HG03039 (cell line): ENCODE measurements at regions not wholly inside any gene's neighbourhood (a gene's known extent, or its start where the extent isn't known, plus 50 kb on each side); places are given as distances from the start of the nearest gene placed in this dataset.
"Not testable (repeated sequence)": the region's sequence is repeated elsewhere in the genome, so short reads cannot be mapped to it uniquely, and the experiment has no call there.

Experiments used
- ATAC-seq: cut with Tn5 transposase; IDR thresholded peaks from one replicate; pipeline ENCODE4 v1.9.1; 2021; ENCODE audit warnings: mild to moderate bottlenecking, moderate library complexity; ENCODE audit not compliant: unreplicated experiment

DNA sequence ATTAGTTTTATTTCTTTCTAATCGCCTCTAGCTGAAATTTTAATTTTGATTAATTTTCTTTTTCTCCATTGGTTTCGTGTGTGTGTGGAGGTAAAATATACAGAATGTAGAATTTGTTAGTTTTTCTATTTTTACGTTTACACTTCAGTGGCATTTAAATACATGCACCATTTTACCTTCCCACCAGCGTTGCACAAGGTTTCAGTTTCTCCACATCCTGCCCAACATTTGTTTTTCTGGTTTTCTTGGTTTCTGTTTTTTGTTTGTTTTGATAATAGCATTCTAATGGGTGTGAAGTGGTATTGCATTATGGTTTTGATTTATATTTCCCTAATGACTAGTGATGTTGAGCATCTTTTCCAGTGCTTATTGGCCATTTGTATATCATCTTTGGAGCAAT is 871.4 kb upstream of the DEFB115 start:
- ATAC-seq, result not testable (repeated sequence)

DNA sequence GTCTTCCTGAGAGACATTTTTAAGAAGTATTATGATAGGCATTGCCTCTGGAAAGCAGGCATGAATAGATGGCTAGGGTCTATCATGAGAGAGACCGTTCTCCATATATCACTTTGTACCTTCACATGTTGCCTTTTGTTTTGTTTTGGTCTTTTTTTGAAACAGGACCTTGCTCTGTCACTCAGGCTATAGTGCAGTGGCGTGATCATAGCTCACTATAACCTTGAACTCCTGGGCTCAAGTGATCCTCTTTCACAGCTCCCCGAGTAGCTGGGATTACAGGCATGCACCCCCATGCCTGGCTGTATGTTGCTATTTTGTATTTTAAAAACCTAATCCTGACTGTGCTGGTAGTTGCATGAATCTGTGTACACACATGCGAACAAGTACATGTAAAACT is 869.6 kb upstream of the DEFB115 start:
- not testable (repeated sequence) for ATAC-seq

GRCh38 chr20:30393523-30393922 is 863.9 kb upstream of the DEFB115 start:
- ATAC-seq, result not testable (repeated sequence)

DNA sequence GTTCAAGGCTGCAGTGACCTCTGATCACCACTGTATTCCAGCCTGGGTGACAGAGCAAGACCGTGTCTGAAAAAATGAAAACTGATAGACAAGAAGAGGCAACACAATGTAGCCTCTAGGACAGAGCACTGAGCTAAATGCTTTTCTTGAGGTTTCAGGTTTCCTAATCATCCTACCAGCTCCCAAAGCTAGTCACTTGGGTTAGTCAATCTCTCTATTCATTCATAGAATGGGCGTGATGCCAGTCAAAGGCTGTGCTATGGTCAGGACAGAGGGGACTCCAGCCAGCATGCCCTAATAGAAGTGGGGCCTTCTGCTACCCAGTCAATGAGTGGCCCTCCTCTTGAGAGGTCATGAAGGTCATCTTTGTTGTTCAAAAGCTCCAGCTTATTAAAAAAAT is 860.4 kb upstream of the DEFB115 start:
- not testable (repeated sequence) for ATAC-seq

DNA sequence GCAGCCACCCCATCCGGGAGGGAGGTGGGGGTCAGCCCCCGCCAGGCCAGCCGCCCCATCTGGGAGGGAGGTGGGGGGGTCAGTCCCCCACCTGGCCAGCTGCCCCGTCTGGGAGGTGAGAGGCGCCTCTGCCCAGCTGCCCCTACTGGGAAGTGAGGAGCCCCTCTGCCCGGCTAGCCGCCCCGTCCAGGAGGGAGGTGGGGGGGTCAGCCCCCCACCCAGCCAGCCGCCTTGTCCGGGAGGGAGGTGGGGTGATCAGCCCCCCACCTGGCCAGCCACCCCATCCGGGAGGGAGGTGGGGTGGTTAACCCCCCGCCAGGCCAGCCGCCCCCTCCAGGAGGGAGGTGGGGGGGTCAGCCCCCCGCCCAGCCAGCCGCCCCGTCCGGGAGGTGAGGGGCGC is 852.4 kb upstream of the DEFB115 start:
- ATAC-seq, result not testable (repeated sequence)

DNA sequence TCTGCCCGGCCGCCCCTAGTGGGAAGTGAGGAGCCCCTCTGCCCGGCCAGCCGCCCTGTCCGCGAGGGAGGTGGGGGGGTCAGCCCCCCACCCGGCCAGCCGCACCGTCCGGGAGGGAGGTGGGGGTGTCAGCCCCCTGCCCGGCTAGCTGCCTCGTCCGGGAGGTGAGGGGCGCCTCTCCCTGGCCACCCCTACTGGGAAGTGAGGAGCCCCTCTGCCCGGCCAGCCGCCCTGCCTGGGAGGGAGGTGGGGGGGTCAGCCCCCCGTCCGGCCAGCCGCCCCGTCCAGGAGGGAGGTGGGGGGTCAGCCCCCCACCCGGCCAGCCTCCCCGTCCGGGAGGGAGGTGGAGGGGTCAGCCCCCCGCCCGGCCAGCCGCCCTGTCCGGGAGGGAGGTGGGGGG is 851.9 kb upstream of the DEFB115 start:
- ATAC-seq, result not testable (repeated sequence)

GRCh38 chr20:30406370-30406769 is 851.1 kb upstream of the DEFB115 start:
- ATAC-seq, result not testable (repeated sequence)

DNA sequence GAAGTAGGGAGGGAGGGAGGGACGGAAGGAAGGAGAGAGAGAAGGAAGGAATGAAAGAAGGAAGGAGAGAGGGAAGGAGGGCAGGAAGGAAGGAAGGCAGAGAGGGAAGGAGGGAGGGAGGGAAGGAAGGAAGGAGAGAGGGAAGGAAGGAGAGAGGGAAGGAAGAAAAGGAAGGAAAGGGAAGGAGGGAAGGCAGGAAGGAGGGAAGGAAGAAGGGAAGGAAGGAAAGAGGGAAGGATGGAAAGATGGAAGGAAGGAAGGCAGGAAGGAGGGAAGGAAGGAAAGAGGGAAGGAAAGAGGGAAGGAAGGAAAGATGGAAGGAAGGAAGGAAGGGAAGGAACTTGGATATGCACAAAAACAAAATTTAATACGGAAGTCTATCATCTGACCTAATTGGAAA is 844.5 kb upstream of the DEFB115 start:
- ATAC-seq, result no peak

GRCh38 chr20:30417387-30417786 is 840.1 kb upstream of the DEFB115 start:
- not testable (repeated sequence) for ATAC-seq

- ATAC-seq, result not testable (repeated sequence)
Observed at GRCh38 chr20:30418378-30418777, 839.1 kb upstream of the DEFB115 start.

DNA sequence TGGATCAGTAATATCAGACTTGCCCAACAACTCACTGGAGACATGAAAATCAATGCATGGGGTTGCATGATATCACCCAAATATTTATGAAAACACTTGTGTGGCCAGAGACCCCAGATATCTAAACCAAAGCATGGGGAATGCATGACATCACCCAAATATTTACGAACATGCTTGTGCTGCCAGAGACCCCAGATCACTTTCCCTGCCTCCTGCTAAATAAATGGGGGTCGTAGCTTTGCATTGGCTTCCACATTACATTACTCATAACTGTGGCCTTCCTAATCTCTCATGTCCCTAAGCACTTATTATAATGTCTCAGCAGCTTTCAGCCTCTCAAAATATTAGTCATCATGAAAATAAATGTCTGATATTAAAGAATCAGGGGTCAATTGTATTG is 838.0 kb upstream of the DEFB115 start:
- ATAC-seq, result no peak

DNA sequence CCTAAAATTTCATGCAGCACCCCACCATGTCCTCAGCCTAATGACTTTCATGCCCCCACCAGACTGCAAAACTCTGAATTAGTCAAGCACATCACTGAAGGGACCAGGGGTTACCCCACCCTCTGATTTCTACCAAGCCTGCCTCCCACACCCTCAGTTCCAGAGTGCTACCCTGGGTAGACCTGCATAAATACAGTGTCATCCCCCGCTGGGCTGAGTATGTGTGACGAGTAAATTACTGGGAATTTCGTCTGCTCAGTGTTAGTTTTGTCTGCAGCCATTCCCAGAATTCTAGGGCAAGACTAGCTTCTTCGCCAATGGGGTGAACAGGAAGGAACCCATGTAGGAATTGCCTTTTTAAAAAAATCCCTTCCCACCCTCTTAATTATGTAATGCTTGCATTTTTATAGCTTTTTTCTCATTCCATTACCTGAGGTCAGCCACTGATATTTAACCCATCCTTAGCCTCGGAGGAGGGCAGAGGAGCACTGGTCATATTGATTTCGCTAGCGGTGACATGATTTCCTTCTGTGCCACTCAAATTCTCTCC is 837.5 kb upstream of the DEFB115 start:
- ATAC-seq, result not testable (repeated sequence)
